ENCODE measurements at regions not wholly inside any gene's neighbourhood (a gene's known extent, or its start where the extent isn't known, plus 50 kb on each side); places are given as distances from the start of the nearest gene placed in this dataset.
A peak's percentile ranks its signal among the peaks of the same experiment; 100 is the strongest.

- Histone ChIP-seq H3K9me3 (replicated peaks; ENCODE audit: control insufficient read depth, insufficient read depth, low read depth, low read length) (no peaks in the 10 kb centered on the region), H3K4me2 (ENCODE audit: insufficient read depth, low read length) (no peak overlapping the region), H3K9me1 (ENCODE audit: control insufficient read depth, insufficient read depth, low read length) (no peaks in the 10 kb centered on the region), H4K20me1 (replicated peaks; ENCODE audit: control insufficient read depth, insufficient read depth, low read length) (no peaks in the 10 kb centered on the region), H3K79me2 (ENCODE audit: control insufficient read depth, insufficient read depth, low read length) (no peaks in the 10 kb centered on the region), H3K27ac (ENCODE audit: extremely low read depth, low read depth, low read length) (no peak overlapping the region), H3K36me3 (ENCODE audit: control insufficient read depth, insufficient read depth, low read length) (no peaks in the 10 kb centered on the region), H3K27me3 (ENCODE audit: control insufficient read depth in 2 of 2, insufficient read depth in 2 of 2, low read length in 2 of 2) (no peaks in the 10 kb centered on the region), H3K4me1 (replicated peaks in 1 of 2; ENCODE audit: control insufficient read depth in 2 of 2, insufficient read depth in 2 of 2, low read length in 2 of 2) (no peaks in the 10 kb centered on the region), H3K4me3 (no peak overlapping the region), H2AFZ (ENCODE audit: low read depth, low read length) (no peak overlapping the region), H3K9ac (ENCODE audit: insufficient read depth in 1 of 2, low read depth in 2 of 2, low read length in 2 of 2) (no peak overlapping the region)
- 0% methylated on average over 2 of the region's 2 CpGs for WGBS (ENCODE audit: insufficient coverage, low coverage, missing lambda C conversion rate)
- ATAC-seq (no peak), DNase-seq (ENCODE audit: extremely low read depth in 1 of 4, low spot score in 3 of 4) (no peak), FAIRE-seq (no peak)
- CTCF ChIA-PET (ENCODE audit: low intra/inter-chr PET ratio): no interaction called here
- intact Hi-C loops (cut with micrococcal nuclease): no loop called here
- no peak for TF ChIP-seq CEBPG (CRISPR knock-in tag; IDR thresholded peaks at IDR 0.05)
- peak in 1 of 2 experiments; percentile 39; a peak in 1 of 4 replicates for TF ChIP-seq CEBPG (tag; conservative IDR thresholded peaks at IDR 0.05 in 1 of 2, IDR thresholded peaks at IDR 0.05 in 1 of 2)
- TF ChIP-seq POLR3A (IDR thresholded peaks at IDR 0.05; ENCODE audit: borderline replicate concordance, extremely low read depth, insufficient read depth, insufficient read length): no peak
- POLR2A ChIA-PET: no interaction called here
- BruUV-seq (replicated peaks): no TSS peak
- in situ Hi-C loops (cut with MboI): no loop called here
Observed at GRCh38 chr16:59719121-59719520, 985.0 kb upstream of the GOT2 start.

- intact Hi-C loops (cut with micrococcal nuclease) (no loop called here), in situ Hi-C loops (cut with MboI) (no loop called here)
- H2AFZ ChIP-seq (ENCODE audit: low read depth, low read length): no peak overlapping the region
- no peaks in the 10 kb centered on the region for H3K27me3 ChIP-seq (ENCODE audit: control insufficient read depth in 2 of 2, insufficient read depth in 2 of 2, low read length in 2 of 2)
- TF ChIP-seq ZNF639 (CRISPR knock-in tag; conservative IDR thresholded peaks at IDR 0.05 in 1 of 2, IDR thresholded peaks at IDR 0.05 in 1 of 2): no peak
- no peak for TF ChIP-seq POLR3G (IDR thresholded peaks at IDR 0.05; ENCODE audit: extremely low read depth, insufficient read length, insufficient replicate concordance)
- no peak for TF ChIP-seq ZNF644 (tag; IDR thresholded peaks at IDR 0.05; ENCODE audit: low read depth)
- TF ChIP-seq MEIS2 (IDR thresholded peaks at IDR 0.05; ENCODE audit: partially characterized antibody): no peak
- no peak for TF ChIP-seq ZNF133 (CRISPR knock-in tag; IDR thresholded peaks at IDR 0.05)
- no peak for TF ChIP-seq MEF2A (IDR thresholded peaks at IDR 0.05; ENCODE audit: control insufficient read depth, low read depth, low read length)
- TF ChIP-seq ZNF668 (CRISPR knock-in tag; IDR thresholded peaks at IDR 0.05): no peak
- no peaks in the 10 kb centered on the region for H3K9me1 ChIP-seq (ENCODE audit: control insufficient read depth, insufficient read depth, low read length)
- ChIA-PET CTCF (ENCODE audit: low intra/inter-chr PET ratio) (no interaction called here), POLR2A (no interaction called here)
- FAIRE-seq (no peak), ATAC-seq (no peak), DNase-seq (ENCODE audit: extremely low read depth in 1 of 4, low spot score in 3 of 4) (no peak)
- H3K4me2 ChIP-seq (ENCODE audit: insufficient read depth, low read length): no peak overlapping the region
- no peaks in the 10 kb centered on the region for H3K4me1 ChIP-seq (replicated peaks in 1 of 2; ENCODE audit: control insufficient read depth in 2 of 2, insufficient read depth in 2 of 2, low read length in 2 of 2)
- no peaks in the 10 kb centered on the region for H3K36me3 ChIP-seq (ENCODE audit: control insufficient read depth, insufficient read depth, low read length)
- H3K27ac ChIP-seq (ENCODE audit: extremely low read depth, low read depth, low read length): no peak overlapping the region
- H3K9ac ChIP-seq (ENCODE audit: insufficient read depth in 1 of 2, low read depth in 2 of 2, low read length in 2 of 2): no peak overlapping the region
- H3K79me2 ChIP-seq (ENCODE audit: control insufficient read depth, insufficient read depth, low read length): no peaks in the 10 kb centered on the region
- WGBS (ENCODE audit: insufficient coverage, low coverage, missing lambda C conversion rate): 0% methylated on average over 8 of the region's 8 CpGs
- H3K9me3 ChIP-seq (replicated peaks; ENCODE audit: control insufficient read depth, insufficient read depth, low read depth, low read length): no peaks in the 10 kb centered on the region; the same call in 1 of the 2 replicates
- H4K20me1 ChIP-seq (replicated peaks; ENCODE audit: control insufficient read depth, insufficient read depth, low read length): no peaks in the 10 kb centered on the region
- no peak overlapping the region for H3K4me3 ChIP-seq
- no TSS peak for BruUV-seq (replicated peaks)
Observed at GRCh38 chr16:59707436-59708226, 973.5 kb upstream of the GOT2 start.
